ENCODE measurements at regions not wholly inside any gene's neighbourhood (a gene's known extent, or its start where the extent isn't known, plus 50 kb on each side); places are given as distances from the start of the nearest gene placed in this dataset.

DNA sequence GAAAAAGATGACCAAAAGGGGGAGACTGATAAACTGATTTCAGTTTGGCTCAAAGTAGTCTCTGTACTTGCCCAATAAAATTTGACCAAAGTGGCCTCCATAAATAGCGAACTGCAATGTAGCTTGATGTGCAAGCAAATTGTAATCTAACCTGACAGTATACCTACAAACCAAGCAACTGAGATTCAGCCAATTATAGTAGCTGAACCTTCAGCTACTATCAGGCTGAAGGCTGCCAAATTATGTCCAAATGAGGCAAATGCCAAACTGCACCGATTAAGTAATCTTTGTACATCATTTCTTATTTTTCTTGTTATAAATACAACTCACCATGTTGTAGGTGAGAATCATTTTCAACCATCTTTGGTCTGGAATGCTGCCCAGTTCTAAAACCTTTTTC is 390.6 kb downstream of the CDH9 start:
- TF ChIP-seq, protein P1, sequence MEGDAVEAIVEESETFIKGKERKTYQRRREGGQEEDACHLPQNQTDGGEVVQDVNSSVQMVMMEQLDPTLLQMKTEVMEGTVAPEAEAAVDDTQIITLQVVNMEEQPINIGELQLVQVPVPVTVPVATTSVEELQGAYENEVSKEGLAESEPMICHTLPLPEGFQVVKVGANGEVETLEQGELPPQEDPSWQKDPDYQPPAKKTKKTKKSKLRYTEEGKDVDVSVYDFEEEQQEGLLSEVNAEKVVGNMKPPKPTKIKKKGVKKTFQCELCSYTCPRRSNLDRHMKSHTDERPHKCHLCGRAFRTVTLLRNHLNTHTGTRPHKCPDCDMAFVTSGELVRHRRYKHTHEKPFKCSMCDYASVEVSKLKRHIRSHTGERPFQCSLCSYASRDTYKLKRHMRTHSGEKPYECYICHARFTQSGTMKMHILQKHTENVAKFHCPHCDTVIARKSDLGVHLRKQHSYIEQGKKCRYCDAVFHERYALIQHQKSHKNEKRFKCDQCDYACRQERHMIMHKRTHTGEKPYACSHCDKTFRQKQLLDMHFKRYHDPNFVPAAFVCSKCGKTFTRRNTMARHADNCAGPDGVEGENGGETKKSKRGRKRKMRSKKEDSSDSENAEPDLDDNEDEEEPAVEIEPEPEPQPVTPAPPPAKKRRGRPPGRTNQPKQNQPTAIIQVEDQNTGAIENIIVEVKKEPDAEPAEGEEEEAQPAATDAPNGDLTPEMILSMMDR (IDR thresholded peaks at IDR 0.05) = no peak
- no peak for TF ChIP-seq POLR2A (IDR thresholded peaks at IDR 0.05)

All from heart left ventricle (tissue), 13 donors.